Lower leg skin (tissue), 3 donors: ENCODE measurements at regions not wholly inside any gene's neighbourhood (a gene's known extent, or its start where the extent isn't known, plus 50 kb on each side); places are given as distances from the start of the nearest gene placed in this dataset.

Experiments used
- CTCF ChIP-seq, 3 donors: fragments of 450-650 bp; IDR thresholded peaks; one replicate each; pipeline ENCODE4 v1.5.1; 2016; ENCODE audit warnings: antibody characterized with exemption in 3 of 3, mild to moderate bottlenecking in 3 of 3, moderate library complexity in 2 of 3
- POLR2A ChIP-seq, 2 donors: fragments of 450-650 bp; IDR thresholded peaks; one replicate each; pipeline ENCODE4 v1.6.1; 2016 to 2017; ENCODE audit warnings: antibody characterized with exemption in 2 of 2, mild to moderate bottlenecking in 1 of 2, moderate library complexity in 1 of 2

GRCh38 chr6:126180585-126180984, 159.3 kb upstream of the CENPW start:
- TF ChIP-seq CTCF (IDR thresholded peaks at IDR 0.05) (no peak), POLR2A (IDR thresholded peaks at IDR 0.05) (no peak)
